ENCODE measurements at regions not wholly inside any gene's neighbourhood (a gene's known extent, or its start where the extent isn't known, plus 50 kb on each side); places are given as distances from the start of the nearest gene placed in this dataset.

DNA sequence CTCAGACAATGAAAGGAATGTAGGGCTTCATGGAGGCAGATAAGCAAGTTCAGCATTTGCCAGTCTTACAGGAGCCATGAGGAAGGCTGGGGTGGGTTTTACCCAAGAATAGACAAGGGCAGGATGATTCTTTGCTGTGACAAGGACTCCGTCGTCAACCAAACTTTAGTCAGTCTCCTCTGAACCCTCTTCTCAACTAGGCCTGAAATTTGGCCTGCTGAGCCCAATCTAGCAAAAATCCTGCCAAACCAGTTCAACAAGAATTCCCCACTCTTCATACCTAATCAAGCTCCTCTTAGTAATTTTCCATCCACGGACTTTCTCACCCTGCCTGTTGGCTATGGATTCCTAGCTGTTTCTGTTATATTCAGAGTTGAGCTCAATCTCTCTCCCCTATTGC is 280.5 kb downstream of the TBL1XR1 start:
- TF ChIP-seq EZH2phosphoT487 (IDR thresholded peaks at IDR 0.05; ENCODE audit: insufficient read depth, low read depth) (no peak), EZH2 (IDR thresholded peaks at IDR 0.05; ENCODE audit: insufficient read depth, poor library complexity, severe bottlenecking) (no peak)
